ENCODE measurements at regions not wholly inside any gene's neighbourhood (a gene's known extent, or its start where the extent isn't known, plus 50 kb on each side); places are given as distances from the start of the nearest gene placed in this dataset.

- Histone ChIP-seq H3K4me1 (no peaks in the 10 kb centered on the region), H3K9me3 (no peaks in the 10 kb centered on the region), H3K27me3 (peaks cover 0 to 1% (median 0%) of the 10 kb centered on the region in 4 donors), H3K36me3 (no peaks in the 10 kb centered on the region), H3K4me3 (no peak overlapping the region), H3K27ac (no peak overlapping the region)
- FAIRE-seq (no peak), ATAC-seq (no peak), DNase-seq (no peak)
- 81 to 94% methylated on average over 3 of the region's 3 CpGs for WGBS, 2 donors
- TF ChIP-seq CTCF (IDR thresholded peaks at IDR 0.05): no peak
- intact Hi-C loops (cut with DNase I): no loop called here
Measured at GRCh38 chr4:114537352-114537751, 61.3 kb upstream of the UGT8 start.

GRCh38 chr4:114538012-114538617 lies 60.5 kb upstream of the UGT8 start:
- Histone ChIP-seq H3K4me3 (no peak overlapping the region), H3K27ac (no peak overlapping the region), H3K27me3 (no peaks in the 10 kb centered on the region), H3K4me1 (no peaks in the 10 kb centered on the region), H3K36me3 (no peaks in the 10 kb centered on the region), H3K9me3 (no peaks in the 10 kb centered on the region)
- no peak for ATAC-seq
- no peak for DNase-seq
- intact Hi-C loops (cut with DNase I): no loop called here
- no peak for TF ChIP-seq CTCF (IDR thresholded peaks at IDR 0.05)
- WGBS, 2 donors: 76 to 80% methylated on average over 5 of the region's 5 CpGs
- FAIRE-seq: no peak

- H3K27ac ChIP-seq: no peak overlapping the region
- H3K4me1 ChIP-seq: no peaks in the 10 kb centered on the region
- H3K9me3 ChIP-seq: no peaks in the 10 kb centered on the region
- FAIRE-seq (no peak), DNase-seq (no peak), ATAC-seq (no peak)
- no peak for TF ChIP-seq CTCF (IDR thresholded peaks at IDR 0.05)
- intact Hi-C loops (cut with DNase I): no loop called here
- H3K27me3 ChIP-seq: no peaks in the 10 kb centered on the region
- H3K36me3 ChIP-seq: no peaks in the 10 kb centered on the region
- no peak overlapping the region for H3K4me3 ChIP-seq
Measured at GRCh38 chr4:114539985-114540384, 58.6 kb upstream of the UGT8 start.

GRCh38 chr4:114547340-114548134 lies 51.1 kb upstream of the UGT8 start:
- ATAC-seq (no peak), DNase-seq (no peak), FAIRE-seq (no peak)
- intact Hi-C loops (cut with DNase I): no loop called here
- no peaks in the 10 kb centered on the region for H3K4me1 ChIP-seq
- TF ChIP-seq CTCF (IDR thresholded peaks at IDR 0.05): no peak
- no peak overlapping the region for H3K4me3 ChIP-seq
- no peak overlapping the region for H3K27ac ChIP-seq
- H3K27me3 ChIP-seq: no peaks in the 10 kb centered on the region
- H3K9me3 ChIP-seq: no peaks in the 10 kb centered on the region
- H3K36me3 ChIP-seq: no peaks in the 10 kb centered on the region
- 83 to 88% methylated on average over 2 of the region's 2 CpGs for WGBS, 2 donors
